Keratinocyte (primary cell): ENCODE measurements at regions not wholly inside any gene's neighbourhood (a gene's known extent, or its start where the extent isn't known, plus 50 kb on each side); places are given as distances from the start of the nearest gene placed in this dataset.

Experiments used
- CTCF ChIP-seq, 3 experiments: IDR thresholded peaks in 1 of 3; conservative IDR thresholded peaks in 1 of 3; optimal IDR thresholded peaks in 1 of 3; 2 replicates in 2 of 3; 3 replicates in 1 of 3; pipeline versions ENCODE3 to v1.5.1; 2011; ENCODE audit warnings: low read length in 3 of 3, mild to moderate bottlenecking in 3 of 3, moderate library complexity in 2 of 3, control low read depth in 1 of 3, inconsistent platforms in 1 of 3; ENCODE audit not compliant: insufficient read depth in 2 of 3; ENCODE audit errors: extremely low read depth in 1 of 3
- EZH2 ChIP-seq: IDR thresholded peaks from one replicate; pipeline ENCODE4 v1.6.1; 2012; ENCODE audit warnings: inconsistent platforms, mild to moderate bottlenecking, low read length, moderate library complexity

DNA sequence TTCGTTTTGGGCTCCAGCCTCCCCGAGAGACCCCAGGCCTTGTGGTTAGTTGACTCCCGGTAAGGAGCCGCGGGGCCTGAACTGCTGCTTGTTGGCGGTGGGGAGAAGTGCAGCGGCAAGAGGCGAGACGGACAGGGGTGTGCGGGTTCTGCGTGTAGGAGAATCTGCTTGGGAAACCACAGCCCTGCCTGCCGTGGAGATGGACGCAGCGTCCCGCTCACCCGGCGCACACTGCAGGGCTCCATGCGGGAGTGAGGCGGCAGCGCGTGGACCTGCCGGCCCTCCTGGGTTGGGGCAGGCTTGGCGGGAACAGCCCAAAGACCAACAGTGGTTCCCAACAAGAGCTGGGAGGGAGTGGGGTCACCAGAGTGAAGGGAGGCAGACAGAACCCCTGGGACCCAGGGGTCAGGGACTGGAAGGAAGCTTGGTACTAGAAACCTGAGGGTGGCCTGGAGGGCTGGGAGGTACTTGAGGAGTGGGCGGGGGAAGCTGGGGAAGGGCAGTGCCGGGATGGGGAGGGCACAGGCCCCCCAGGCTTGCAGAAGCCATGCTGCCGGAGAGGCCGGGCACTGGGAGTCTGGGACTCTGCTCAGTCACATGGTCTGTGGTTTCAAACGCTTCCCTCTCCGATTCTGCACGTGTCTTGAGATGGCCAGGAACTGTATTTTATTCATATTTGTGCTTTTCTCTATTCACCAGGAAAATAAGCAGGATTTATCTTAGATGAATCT lies 70.8 kb downstream of the RGS12 start:
- TF ChIP-seq CTCF (optimal IDR thresholded peaks at IDR 0.05 in 1 of 3, IDR thresholded peaks at IDR 0.05 in 1 of 3, conservative IDR thresholded peaks at IDR 0.05 in 1 of 3; ENCODE audit: extremely low read depth in 1 of 3, insufficient read depth in 2 of 3, low read length in 3 of 3), result no peak
- no peak for TF ChIP-seq EZH2
